Stimulated activated CD4-positive, alpha-beta T cell treated with anti-CD3 and anti-CD28 coated beads, Interleukin-2, amount 100 ng/mL, for 48 hours (primary cell): ENCODE measurements at regions not wholly inside any gene's neighbourhood (a gene's known extent, or its start where the extent isn't known, plus 50 kb on each side); places are given as distances from the start of the nearest gene placed in this dataset.
"Not testable (repeated sequence)": the region's sequence is repeated elsewhere in the genome, so short reads cannot be mapped to it uniquely, and the experiment has no call there.

Source experiments
- DNase-seq, 2 donors: peaks; one replicate each; pipeline ENCODE4 v3.0.0-alpha.2; 2020

DNA sequence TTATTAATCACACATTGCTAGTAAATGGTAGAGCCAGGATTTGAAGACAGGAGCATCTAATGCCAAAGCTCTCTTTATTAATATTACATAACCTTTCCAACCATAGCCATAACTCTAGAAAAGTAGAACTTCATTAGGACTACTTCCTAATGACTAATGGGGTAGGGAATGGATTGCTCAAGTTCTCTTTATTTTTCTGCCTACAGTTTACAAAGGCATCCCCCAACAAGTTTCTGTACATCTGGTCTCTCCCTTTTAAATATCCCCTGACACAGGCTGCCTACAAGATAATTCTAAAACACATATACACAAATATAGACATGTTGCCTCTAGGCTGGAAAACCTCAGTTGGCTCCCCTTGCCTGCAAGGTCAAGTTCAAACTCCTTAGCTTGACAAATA, 534.9 kb downstream of the SOX6 start:
- no peak for DNase-seq

DNA sequence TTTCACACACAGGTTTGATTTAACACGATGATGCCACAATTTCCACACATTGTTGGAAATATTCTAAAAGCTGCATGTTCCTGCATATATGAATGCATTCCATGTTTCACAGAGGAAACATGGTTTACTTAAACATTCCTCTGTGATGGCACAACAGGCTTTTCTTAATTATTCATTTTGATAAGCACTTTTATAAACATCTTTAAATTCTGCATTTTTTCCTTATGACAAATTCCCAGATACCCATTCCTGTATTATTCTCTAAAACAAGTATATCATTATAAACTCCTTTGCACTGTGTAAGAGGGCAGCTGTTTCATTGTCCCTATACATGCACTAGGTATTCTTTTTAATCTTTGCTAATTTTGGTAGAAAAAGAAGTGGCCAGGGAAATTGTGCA, 532.3 kb downstream of the SOX6 start:
- no peak for DNase-seq

DNA sequence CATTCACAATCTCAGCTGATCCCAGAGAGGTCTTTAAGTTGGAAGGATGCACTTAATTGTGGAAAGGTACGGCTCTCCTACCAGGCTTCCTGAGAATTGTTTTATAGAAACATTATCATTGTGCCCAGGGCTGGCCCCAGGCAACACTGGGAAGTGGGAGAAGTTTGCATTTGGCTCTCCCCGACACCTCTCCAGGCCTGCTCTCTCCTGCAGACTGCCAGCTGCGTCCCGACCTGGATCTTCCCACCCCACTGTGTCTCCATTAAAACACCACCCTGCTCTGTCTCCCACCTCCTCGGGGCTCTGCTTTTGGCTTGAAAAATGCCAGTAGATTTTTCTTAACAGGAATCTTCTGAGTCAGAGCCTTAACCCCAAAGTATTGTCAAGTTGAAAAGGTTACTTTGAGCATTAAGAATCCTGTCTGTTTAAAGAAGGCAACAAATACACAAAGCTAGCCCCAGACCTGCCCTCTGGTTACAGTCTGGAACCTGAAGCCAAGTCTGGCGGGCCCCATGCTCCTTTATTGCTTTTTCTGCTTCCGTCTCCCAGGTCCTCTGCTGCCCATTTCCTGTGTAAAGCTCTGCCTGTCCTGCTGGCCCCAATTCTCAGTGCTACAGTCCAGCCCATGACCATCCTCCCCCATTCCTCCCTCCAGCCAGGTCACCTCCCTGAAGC, 530.2 kb downstream of the SOX6 start:
- no peak for DNase-seq

DNA sequence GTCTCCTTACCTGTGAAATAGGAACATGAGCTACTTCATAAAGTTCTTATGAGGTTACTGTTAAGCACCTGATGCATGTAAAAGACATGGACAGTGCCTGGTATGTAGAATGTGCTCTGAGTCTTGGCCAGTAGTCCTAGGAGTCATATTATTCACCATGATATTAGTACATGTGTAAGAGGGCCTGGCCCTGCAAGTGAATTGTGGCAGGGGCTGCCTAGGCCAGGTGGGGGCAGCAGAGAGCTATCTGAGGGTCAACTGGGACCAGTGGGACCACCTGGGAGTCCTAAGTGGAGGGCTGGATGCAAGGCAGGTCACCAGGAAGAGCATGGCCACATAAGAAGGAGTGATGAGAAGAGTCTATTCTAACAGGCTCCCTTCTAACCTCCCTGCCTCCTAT, 529.5 kb downstream of the SOX6 start:
- DNase-seq = peak in 1 of 2 donors; percentile 13

DNA sequence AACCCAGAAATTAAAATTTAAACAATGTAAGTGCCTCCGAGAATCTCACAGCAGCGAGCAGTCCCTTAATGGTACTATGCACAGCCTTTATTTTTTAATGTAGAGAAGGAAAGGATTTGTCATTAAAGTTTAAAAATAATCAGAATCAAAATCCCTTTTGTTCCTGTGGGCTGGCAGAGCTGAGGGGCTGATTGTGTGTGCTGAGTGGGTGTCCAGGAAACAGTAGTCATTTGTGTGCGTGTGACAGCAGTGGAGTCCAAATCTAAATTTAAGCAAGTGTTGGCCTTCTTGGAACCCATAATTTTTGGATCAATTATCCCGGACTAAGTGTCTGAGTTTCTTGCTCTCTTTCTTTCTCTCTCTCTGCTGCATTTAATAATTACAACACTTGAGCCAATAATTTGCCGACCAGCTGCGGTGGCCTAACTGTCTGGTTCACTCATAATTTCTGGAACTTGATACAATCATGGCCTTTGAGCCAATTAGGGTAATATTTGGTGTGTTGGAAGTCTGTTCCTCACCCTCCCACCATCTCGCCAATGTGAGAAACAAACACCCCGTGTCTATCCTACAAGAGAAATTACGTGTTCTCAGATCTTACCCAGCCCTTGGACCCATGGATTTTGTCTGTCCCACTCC, 528.0 kb downstream of the SOX6 start:
- DNase-seq = no peak

DNA sequence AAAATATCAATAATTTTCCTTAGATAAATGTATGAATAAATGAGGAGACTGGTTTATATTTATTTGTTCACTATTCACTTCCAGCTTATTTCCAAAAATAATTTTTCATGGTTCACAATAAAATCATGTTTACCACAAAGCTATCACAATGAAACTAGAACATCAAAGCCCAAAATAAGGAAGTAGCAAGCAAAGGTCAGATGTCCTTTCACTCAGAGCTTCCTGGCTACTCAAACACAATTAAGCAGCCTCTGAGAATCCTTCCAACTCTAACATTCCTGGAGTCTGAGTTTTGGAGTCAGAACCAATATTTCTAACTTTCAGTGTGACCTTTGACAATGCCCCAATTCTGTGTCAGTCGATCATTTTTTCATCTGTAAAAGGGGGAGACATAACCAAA, 527.0 kb downstream of the SOX6 start:
- DNase-seq = no peak

DNA sequence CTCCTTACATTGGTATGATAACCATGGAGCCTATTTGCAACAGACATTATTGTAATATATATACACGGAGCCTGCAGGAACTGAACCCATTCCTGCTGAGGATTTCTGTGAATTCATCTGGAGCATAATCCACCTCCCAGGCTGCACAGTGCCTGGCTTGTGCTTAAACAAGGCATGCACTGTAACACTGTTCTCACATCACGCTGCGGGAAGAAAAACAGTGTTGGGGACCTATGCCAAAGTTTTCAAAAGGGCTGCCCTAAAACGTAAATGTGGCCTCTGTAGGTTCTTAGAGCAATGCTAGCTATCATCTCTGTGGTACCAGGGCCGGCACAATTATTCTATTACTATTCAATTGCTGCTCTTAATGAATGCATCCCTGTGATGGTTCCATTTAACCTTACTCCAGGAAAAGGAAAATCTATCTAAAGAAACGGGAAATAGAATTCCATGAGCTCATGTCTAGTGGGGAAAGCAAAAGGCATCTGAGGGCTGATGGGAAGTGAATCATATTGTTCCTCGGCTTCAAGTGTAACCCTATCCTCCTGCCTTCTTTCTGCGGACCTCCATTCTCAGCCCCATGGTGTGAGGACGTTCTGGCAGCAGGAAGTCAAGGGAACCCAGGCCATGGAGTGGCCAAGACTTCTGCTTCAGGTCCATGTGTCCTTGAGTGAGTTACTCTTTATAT, 525.5 kb downstream of the SOX6 start:
- DNase-seq = no peak

DNA sequence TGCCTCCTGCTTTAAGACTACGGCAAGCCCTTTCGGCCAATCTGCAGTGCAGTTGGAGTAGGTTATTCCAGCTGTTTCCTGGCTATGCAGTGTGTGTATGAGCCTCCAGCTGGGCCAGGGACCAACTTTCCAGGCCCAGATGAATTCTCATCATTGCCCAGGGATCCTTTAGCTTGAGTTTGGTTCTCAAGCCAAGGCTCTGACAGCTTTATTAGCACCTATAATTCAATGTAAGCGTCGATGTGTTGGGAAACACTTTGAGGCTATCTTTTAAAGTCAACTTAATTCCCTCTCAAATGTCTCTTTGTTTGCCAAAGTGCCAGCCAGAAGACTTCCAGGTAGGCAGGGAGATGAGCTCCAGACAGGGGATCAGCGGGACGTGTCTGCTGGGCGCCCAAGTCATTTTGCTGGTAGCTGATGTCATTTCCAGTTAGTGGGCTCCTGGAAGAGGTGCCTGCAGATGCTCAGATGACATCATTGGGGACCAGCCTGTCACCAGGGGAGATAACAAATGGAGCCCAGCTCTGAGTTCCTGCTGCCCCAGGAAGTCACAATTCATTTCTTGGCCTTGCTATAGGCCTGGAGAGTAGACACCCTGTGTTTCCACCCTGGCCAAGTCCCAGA, 520.4 kb downstream of the SOX6 start:
- DNase-seq = no peak

DNA sequence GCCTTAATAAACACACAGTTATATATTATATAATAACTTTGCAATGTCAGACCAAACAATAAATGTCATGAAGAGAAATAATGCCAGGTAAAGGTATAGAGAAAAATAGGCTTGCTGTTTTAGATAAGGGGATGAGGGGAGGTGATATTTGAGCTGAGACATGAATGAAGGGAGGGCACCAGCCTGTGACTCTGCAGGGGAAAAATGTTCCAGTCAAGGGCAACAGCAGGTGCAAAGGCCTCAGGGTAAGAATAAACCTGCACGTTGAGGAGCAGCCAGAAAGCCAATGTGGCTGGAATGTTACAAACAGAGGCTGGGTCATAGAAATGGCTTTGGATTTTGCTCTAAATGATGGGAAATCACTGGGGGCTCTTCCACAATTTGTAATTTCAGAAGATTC, 519.6 kb downstream of the SOX6 start:
- DNase-seq = no peak

DNA sequence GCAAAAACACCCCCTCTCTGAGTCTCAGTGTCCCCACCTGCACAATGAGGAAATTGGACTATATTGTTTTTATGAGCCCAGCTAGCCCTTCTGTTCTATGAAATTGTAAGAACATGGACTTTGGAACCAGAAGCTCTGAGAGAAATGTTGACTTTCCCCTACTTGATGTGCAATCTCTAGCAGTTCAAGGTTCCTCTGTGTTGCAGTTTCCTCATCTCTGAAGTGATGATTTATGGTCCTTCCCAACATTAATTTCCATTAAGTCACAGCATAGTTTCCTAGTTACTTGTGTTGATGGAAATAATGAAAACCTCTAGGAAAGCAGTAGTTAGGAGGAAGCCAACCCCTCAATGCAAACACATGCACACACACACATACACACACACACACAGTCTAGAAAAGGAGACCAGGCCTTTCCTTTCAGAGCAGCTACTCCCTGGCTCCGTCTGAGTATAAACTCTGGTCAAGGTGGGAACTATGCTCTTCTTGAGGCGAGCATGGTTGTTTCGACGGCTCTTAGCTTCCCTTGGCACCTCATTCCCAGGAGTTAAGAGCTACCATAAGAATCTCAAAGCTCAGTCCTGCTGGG, 518.4 kb downstream of the SOX6 start:
- DNase-seq = no peak

DNA sequence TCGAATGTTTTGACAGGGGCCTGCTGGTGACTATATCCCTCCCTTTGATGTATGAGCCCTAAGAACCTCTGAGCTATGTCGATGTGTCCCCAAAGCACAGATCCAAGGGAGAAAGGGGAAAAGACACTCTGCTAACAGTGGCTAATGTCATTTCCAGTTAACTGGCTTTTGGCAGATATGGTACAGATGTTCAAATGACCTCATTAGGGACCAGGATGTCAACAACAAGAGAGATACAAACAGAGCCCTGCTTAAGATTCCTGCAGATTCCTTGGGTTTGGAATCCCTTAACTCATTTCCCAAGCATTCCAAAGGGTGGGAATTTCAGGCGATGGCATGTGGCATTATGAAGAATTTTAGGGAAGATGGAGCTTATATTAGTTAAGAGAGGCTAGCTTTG, 517.3 kb downstream of the SOX6 start:
- no peak for DNase-seq

DNA sequence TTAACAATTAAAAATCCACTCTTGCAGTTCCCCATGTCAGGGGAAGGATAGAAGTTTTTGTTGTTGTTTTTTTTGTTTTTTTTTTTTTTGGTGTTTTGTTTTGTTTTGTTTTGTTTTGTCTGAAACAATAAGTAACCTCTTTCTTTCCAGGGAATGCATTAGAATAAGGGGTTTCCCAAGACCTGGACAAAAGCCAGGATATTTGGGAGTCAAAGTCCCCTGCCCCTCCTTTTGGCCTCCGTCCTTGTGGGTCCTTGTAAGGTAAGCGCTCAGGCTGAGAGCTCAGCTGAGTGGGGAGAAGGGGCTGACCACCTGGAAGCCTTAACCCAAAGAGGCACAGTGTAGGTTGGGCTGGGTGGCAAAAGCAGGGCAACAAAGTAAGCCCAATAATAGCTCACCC, 515.4 kb downstream of the SOX6 start:
- no peak for DNase-seq

DNA sequence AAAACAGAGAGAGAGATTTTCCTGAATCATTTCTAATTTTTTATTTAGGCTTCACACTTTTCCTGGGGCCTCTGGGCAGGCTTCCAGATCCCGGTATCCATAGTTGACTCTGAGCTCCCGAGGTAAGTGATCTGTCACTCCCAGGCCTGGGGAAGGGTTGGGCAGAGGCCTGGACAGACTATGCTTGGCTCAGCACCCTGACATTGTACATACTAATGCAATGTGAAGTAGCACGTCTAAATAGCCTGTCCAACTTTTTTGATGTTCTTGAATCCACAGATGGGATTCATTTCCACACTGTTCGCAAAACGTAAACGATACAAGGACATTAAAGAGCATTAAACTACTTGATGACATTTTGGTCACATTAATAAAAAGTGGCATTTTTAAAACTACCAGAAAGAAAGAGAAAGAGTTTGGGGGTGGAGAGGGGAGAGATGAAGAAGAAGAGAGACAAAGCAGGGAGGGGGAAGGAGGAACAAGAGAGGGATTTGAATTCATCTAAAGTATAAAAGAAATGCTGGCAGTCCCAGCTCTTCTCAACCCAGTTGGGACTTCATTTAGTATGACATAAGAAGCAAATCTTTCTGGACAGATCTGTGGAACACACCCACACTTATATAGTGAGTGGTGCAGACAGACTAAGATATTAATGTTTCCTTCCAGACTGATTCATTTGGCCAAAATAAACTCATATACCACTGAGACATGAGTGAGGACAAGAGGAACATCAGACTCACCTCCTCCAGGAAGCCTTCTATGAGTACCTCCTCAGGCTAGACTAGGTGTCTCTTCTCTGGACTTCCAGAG, 514.2 kb downstream of the SOX6 start:
- DNase-seq = no peak

DNA sequence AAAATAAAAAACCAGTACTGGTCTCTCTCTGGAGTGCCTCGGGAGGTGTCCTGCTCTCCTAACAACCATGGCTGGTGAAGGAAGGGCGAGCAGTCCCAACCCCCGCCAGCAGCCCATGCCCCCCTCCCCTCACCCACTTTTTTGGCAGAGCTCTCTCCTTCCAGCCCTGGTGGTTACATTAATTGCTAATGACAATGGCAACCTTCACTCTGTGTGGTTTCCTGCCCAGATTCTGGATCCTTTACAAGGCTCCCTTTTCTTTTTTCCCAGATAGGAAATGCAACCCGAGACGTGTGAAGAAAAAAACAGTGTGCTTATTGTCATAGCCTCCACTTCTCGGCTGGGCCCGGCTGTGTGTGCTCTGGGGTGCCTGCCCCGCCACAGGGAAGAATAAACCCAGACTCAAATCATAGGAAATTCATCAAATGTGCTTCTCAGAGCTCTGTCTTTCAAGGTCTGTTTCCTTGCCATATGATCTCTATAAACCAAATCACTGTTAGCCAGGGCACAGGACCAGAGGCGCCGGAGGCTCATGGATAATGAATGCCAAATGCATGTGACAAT, 513.0 kb downstream of the SOX6 start:
- no peak for DNase-seq

DNA sequence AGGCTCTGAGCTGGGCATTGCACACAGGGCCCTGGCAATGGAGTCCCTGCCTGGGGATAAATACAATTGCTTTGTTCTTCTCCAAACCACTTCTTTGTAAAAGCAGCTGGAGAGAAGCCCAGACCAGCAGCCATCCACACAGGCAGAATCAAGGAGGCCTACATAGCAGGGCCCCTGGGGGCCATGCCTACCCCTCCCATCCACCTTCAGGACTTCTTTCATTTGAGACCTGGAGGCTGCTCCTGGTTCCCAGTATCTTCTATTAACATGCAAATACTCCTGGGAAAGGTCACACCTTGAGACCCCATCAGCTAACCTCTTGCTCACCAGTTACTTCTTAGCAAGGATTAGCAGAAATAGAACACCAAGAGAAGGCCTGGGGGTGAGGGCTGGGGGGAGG, 511.1 kb downstream of the SOX6 start:
- no peak for DNase-seq

DNA sequence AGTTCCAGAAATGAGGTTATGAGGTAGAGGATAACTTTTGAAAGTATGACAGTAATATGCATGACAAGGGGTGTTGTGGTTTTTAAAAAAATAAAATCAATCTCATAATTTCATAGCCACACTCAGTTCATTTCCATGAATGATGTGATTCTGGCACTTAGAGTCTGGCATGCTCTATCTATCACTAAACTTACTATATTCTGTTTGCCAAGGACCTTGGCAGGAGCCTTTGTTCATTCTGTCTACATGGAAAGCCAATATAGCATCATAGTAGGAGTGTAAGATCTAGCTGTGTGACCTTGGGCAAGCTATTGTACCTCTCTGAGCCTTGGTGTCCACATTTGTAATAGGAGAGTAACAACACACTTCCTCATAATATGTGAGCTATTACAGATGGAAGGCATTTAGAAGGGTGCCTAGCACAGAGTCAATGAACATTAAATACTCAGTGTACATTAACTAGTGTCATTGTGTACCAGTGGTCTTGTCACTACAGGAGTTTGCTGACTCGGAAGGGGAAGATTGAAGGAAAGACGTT, 507.6 kb downstream of the SOX6 start:
- no peak for DNase-seq

DNA sequence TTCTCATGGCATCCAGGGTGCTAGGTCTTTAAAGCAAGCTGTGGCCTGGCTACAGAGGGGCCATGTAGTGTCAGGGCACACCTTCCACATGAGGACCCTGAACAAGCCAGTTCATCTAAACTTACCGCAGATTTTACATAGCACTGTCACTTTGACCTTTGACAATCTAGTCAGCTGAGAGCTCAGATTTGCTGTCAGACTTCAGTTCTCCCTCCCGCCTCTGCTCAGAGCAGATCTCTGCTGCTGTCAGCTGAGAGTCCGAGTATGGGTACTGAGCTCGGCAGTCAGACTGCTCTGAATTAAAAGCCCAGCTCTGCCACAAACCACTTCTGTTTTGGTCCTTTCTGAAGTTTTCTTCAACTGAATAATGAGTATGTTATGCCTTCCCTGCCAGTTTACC, 507.1 kb downstream of the SOX6 start:
- no peak for DNase-seq

DNA sequence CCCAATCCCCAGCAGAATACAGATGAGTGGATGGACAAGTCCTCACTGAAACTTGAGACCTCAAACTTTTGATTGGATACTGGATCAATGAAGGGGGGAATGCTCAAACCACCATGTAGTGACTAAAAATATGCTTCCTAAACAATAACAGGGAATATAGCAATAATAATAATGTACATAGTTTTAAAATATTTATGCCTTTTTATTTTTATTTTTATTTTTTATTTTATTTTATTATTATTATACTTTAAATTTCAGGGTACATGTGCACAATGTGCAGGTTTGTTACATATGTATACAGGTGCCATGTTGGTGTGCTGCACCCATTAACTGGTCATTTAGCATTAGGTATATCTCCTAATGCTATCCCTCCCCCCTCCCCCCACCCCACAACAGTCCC, 506.0 kb downstream of the SOX6 start:
- not testable (repeated sequence) for DNase-seq

DNA sequence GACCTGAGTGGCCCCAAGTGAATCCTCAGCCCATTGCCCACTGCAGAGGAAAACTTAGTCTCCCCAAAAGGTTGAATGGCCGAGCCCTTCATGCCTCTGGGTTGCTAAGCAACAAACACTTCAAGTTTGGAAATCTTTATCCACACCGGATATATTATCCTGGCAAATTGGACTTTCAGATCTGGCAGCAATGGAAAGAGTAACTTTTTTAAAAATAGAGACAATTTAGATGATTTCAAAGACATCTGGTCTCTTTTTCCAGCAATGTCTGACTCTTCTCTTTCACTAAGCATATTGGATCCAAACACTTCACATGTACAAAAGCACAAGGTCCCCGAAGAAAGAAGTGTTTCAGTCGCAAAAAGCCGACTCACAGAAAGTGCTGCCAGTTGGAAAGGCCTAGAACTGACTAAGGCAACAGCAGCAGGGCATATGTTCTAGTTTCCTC, 505.3 kb downstream of the SOX6 start:
- no peak for DNase-seq

DNA sequence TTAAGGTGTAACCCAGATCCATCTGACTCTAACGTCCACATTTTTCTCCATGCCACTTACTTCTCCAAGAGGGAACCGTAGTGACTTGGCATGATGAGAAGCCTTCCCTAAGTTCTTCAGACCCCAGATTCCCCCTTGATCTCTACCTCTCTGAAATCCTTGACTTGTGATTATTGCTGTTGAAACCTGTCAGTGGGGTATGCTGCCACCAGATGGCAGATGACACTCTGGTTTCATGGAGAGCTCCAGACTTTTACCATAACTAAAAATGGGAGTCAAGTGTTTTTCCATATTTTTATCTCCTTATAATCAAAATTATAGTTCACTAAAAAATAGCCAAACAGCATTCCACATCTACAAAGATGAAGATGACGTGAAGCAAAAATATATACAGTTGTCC, 504.2 kb downstream of the SOX6 start:
- DNase-seq = no peak

DNA sequence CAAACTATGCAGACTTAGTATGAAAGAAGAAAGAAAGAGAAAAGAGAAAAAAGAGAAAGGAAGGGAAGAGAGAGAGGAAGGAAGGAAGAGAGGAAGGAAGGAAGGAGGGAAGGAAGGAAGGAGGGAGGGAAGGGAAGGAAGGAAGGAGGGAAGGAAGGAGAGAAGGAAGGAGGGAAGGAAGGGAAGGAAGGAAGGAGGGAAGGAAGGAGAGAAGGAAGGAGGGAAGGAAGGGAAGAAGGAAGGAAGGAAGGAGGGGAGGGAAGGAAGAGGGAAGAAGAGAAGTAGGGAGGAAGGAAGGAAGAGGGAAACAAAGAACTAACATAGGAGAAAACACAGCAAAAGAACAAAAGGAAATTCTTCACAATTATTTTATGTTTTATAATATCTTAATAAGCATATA, 502.1 kb downstream of the SOX6 start:
- no peak for DNase-seq

DNA sequence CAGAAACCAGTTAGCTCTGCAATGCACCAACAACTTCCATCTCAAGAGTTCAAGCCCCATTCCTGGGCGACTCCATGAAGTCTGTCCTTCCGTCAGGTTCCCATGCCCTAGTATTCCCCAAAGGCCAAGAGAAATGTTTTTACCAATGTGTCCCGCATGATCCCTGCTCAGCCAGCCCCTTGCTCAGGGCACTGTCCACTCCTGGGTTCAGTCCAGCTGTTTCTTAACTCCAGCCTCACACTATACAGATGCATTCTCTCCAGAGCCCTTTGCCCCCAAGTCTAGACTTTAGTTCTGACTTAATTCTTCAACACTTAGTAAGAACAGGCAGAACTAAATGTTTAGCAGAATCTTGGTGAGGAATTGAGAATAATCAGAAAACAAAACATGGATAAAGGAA, 497.5 kb downstream of the SOX6 start:
- no peak for DNase-seq
